ENCODE measurements at regions not wholly inside any gene's neighbourhood (a gene's known extent, or its start where the extent isn't known, plus 50 kb on each side); places are given as distances from the start of the nearest gene placed in this dataset.

DNA sequence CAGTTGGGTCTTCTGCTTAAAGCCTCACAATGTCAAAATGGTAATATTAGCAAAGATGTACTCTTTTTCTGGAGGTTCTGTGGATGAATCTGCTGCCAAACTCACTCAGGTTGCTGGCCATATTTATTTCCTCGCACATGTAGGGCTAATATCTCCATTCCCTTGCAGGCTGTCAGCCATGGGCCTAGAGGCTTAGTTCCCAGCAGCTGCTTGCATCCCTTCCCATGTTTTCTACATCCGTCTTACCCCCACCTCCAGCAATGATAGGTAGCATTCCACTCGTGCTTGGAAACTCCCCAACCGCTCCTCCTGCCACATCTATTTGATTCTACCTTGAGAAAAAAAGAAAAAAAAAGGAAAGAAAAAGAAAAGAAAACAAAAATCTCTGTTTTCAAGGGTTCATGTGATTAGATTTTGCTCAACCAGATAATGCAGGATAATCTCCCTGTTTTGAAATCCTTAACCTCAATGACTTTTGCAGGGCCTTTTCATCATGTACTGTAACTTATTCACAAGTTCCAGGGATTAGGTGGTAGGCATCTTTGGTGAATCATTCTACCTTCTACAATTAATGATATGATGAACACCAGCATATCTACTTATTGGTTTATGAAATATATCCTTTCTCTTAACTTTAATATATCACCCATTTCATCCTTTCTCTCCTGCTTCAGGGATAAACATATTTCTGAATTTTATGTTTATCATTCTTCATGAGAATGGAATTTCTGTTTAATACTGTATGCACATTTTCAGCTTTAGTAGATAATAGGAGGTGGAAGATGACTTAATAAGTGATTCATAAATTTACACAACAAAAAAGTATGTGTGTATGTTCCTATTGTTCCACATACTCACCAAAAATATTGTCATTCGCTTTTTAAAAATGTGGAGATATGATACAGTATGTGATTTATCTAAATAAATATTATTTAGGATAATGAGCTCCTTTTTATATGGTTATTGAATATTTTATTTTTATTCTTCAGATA, 931.9 kb downstream of the SLITRK5 start:
- POLR2A ChIA-PET = no interaction called here
- Histone ChIP-seq H3K4me3 (no peak overlapping the region), H3K4me1 (replicated peaks in 1 of 2; ENCODE audit: control insufficient read depth in 2 of 2, insufficient read depth in 2 of 2, low read length in 2 of 2) (no peaks in the 10 kb centered on the region), H4K20me1 (replicated peaks; ENCODE audit: control insufficient read depth, insufficient read depth, low read length) (no peaks in the 10 kb centered on the region), H3K36me3 (ENCODE audit: control insufficient read depth, insufficient read depth, low read length) (no peaks in the 10 kb centered on the region), H3K9ac (ENCODE audit: insufficient read depth in 1 of 2, low read depth in 2 of 2, low read length in 2 of 2) (no peak overlapping the region), H3K27me3 (ENCODE audit: control insufficient read depth in 2 of 2, insufficient read depth in 2 of 2, low read length in 2 of 2) (no peaks in the 10 kb centered on the region), H3K27ac (ENCODE audit: extremely low read depth, low read depth, low read length) (no peak overlapping the region), H2AFZ (ENCODE audit: low read depth, low read length) (no peak overlapping the region), H3K9me1 (ENCODE audit: control insufficient read depth, insufficient read depth, low read length) (no peaks in the 10 kb centered on the region), H3K79me2 (ENCODE audit: control insufficient read depth, insufficient read depth, low read length) (no peaks in the 10 kb centered on the region), H3K9me3 (replicated peaks; ENCODE audit: control insufficient read depth, insufficient read depth, low read depth, low read length) (no peaks in the 10 kb centered on the region), H3K4me2 (ENCODE audit: insufficient read depth, low read length) (no peak overlapping the region)
- 0% methylated on average over 4 of the region's 5 CpGs for WGBS (ENCODE audit: insufficient coverage, low coverage, missing lambda C conversion rate)
- in situ Hi-C loops (cut with MboI) (no loop called here), intact Hi-C loops (cut with micrococcal nuclease) (no loop called here)
- FAIRE-seq = no peak
- BruUV-seq (replicated peaks) = no TSS peak
- CTCF ChIA-PET (ENCODE audit: low intra/inter-chr PET ratio) = no interaction called here
- DNase-seq (ENCODE audit: extremely low read depth in 1 of 4, low spot score in 3 of 4) = no peak
- ATAC-seq = no peak
- TF ChIP-seq ZNF408 (CRISPR knock-in tag; IDR thresholded peaks at IDR 0.05; ENCODE audit: low read depth) (no peak), KLF13 (tag; IDR thresholded peaks at IDR 0.05; ENCODE audit: borderline replicate concordance, low read depth) (no peak), CBX2 (IDR thresholded peaks at IDR 0.05; ENCODE audit: insufficient read depth, low read length, poor library complexity, severe bottlenecking) (no peak), FOXK2 (conservative IDR thresholded peaks at IDR 0.05 in 1 of 2, IDR thresholded peaks at IDR 0.05 in 1 of 2; ENCODE audit: low read depth in 2 of 2) (no peak), TEAD4 (IDR thresholded peaks at IDR 0.05; ENCODE audit: low read length) (no peak), TEAD4 (CRISPR knock-in tag; IDR thresholded peaks at IDR 0.05; ENCODE audit: borderline replicate concordance) (no peak), ZNF282 (CRISPR knock-in tag; IDR thresholded peaks at IDR 0.05) (no peak), RCOR1 (IDR thresholded peaks at IDR 0.05; ENCODE audit: borderline replicate concordance in 1 of 2, low read depth in 2 of 2, low read length in 2 of 2) (no peak), EZH2 (IDR thresholded peaks at IDR 0.05; ENCODE audit: borderline replicate concordance, low read depth, low read length) (no peak), BRD4 (IDR thresholded peaks at IDR 0.05) (no peak), XRCC3 (IDR thresholded peaks at IDR 0.05) (no peak), ZNF79 (CRISPR knock-in tag; IDR thresholded peaks at IDR 0.05; ENCODE audit: low read depth) (no peak), C11orf30 (IDR thresholded peaks at IDR 0.05; ENCODE audit: low read depth) (no peak), NCOR1 (IDR thresholded peaks at IDR 0.05) (no peak), SREBF2 (CRISPR knock-in tag; IDR thresholded peaks at IDR 0.05) (no peak), BRCA1 (IDR thresholded peaks at IDR 0.05) (no peak), BRCA1 (CRISPR knock-in tag; IDR thresholded peaks at IDR 0.05) (no peak), CREBBP (IDR thresholded peaks at IDR 0.05; ENCODE audit: low read depth, low read length) (no peak)
- TF ChIP-seq, protein P1, sequence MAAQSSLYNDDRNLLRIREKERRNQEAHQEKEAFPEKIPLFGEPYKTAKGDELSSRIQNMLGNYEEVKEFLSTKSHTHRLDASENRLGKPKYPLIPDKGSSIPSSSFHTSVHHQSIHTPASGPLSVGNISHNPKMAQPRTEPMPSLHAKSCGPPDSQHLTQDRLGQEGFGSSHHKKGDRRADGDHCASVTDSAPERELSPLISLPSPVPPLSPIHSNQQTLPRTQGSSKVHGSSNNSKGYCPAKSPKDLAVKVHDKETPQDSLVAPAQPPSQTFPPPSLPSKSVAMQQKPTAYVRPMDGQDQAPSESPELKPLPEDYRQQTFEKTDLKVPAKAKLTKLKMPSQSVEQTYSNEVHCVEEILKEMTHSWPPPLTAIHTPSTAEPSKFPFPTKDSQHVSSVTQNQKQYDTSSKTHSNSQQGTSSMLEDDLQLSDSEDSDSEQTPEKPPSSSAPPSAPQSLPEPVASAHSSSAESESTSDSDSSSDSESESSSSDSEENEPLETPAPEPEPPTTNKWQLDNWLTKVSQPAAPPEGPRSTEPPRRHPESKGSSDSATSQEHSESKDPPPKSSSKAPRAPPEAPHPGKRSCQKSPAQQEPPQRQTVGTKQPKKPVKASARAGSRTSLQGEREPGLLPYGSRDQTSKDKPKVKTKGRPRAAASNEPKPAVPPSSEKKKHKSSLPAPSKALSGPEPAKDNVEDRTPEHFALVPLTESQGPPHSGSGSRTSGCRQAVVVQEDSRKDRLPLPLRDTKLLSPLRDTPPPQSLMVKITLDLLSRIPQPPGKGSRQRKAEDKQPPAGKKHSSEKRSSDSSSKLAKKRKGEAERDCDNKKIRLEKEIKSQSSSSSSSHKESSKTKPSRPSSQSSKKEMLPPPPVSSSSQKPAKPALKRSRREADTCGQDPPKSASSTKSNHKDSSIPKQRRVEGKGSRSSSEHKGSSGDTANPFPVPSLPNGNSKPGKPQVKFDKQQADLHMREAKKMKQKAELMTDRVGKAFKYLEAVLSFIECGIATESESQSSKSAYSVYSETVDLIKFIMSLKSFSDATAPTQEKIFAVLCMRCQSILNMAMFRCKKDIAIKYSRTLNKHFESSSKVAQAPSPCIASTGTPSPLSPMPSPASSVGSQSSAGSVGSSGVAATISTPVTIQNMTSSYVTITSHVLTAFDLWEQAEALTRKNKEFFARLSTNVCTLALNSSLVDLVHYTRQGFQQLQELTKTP (IDR thresholded peaks at IDR 0.05; ENCODE audit: low read depth in 1 of 2, partially characterized antibody in 2 of 2) = no peak

All from K562 (cell line).